Heart left ventricle (tissue), 13 donors: ENCODE measurements at regions not wholly inside any gene's neighbourhood (a gene's known extent, or its start where the extent isn't known, plus 50 kb on each side); places are given as distances from the start of the nearest gene placed in this dataset.

Experiments
- POLR2A ChIP-seq, 2 donors: fragments of 450-650 bp; IDR thresholded peaks; one replicate each; pipeline ENCODE4 v1.6.1; 2017; ENCODE audit warnings: antibody characterized with exemption in 2 of 2, mild to moderate bottlenecking in 2 of 2, moderate library complexity in 2 of 2
- TF ChIP-seq, protein P1 (sequence below), 12 donors: fragments of 200-600 bp; sonication (generic) in 4 of 12; IDR thresholded peaks; one replicate each; pipeline versions ENCODE4 v1.5.0 to v1.8.0; 2018 to 2022; ENCODE audit warnings: antibody characterized with exemption in 12 of 12, mild to moderate bottlenecking in 5 of 12
- donor health status: ischemic (EF 13 %, LVEDD 7.1; RV severe dilation, severe dysfunction).
- donor health status: DM: no; HTN: yes; CAD: no.
- donor health status: DM: no; HTN: no; CAD: no.
- donor health status: ischemic (EF 25% LVEDD 6.9; RV normal size, moderate dysfunction).
- donor health status: ischemic (EF 25% LVEDD 5.7; RV mildly dilated, moderate dysfunction).
- donor health status: ischemic (EF 35%, LVEDD 5.7; RV mildly dilated, moderate dysfunction).
- donor health status: nonischemic (EF 11% LVEDD 7.7; RV severe dilation, severe dysfunction).
- donor health status: DM: yes; HTN: yes; CAD: no.
- donor health status: PGD.
- donor health status: ischemic (EF 29% LVEDD 5.4; RV normal size, mild dysfunction).
- donor health status: nonischemic (EF 23%, LVEDD 6.1; RV moderate dilation, normal function).

DNA sequence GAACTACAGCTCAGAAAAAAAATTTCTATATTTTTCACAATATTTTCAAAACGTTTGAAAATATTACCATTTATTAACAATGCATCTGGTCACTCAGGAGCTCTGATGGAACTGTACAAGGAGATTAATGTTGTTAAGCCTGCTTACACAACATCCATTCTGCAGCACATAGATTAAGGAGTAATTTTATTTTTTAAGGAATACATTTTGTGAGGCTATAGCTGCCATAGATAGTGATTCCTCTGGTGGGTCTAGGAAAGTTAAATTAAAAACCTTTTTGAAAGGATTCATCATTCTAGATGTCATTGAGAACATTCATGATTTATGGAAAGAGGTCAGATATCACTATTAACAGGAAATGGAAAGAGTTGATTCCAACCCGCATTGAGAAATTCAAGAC is 196.9 kb downstream of the C3orf38 start:
- TF ChIP-seq, protein P1, sequence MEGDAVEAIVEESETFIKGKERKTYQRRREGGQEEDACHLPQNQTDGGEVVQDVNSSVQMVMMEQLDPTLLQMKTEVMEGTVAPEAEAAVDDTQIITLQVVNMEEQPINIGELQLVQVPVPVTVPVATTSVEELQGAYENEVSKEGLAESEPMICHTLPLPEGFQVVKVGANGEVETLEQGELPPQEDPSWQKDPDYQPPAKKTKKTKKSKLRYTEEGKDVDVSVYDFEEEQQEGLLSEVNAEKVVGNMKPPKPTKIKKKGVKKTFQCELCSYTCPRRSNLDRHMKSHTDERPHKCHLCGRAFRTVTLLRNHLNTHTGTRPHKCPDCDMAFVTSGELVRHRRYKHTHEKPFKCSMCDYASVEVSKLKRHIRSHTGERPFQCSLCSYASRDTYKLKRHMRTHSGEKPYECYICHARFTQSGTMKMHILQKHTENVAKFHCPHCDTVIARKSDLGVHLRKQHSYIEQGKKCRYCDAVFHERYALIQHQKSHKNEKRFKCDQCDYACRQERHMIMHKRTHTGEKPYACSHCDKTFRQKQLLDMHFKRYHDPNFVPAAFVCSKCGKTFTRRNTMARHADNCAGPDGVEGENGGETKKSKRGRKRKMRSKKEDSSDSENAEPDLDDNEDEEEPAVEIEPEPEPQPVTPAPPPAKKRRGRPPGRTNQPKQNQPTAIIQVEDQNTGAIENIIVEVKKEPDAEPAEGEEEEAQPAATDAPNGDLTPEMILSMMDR (IDR thresholded peaks at IDR 0.05) = no peak
- no peak for TF ChIP-seq POLR2A (IDR thresholded peaks at IDR 0.05)
